GM23338 (cell line): ENCODE measurements at regions not wholly inside any gene's neighbourhood (a gene's known extent, or its start where the extent isn't known, plus 50 kb on each side); places are given as distances from the start of the nearest gene placed in this dataset.

ENCODE experiments used
- CREB1 ChIP-seq: fragments of 250-450 bp; sonication (Bioruptor Pico); IDR thresholded peaks from 2 replicates; pipeline ENCODE4 v1.5.0; 2020; ENCODE audit warnings: low read depth, mild to moderate bottlenecking, moderate library complexity
- EZH2 ChIP-seq: fragments of 200-600 bp; sonication (generic); IDR thresholded peaks from one replicate; pipeline ENCODE4 v1.8.0; 2017; ENCODE audit warnings: antibody characterized with exemption, mild to moderate bottlenecking, low read depth; ENCODE audit not compliant: unreplicated experiment
- EZH2phosphoT487 ChIP-seq: fragments of 200-600 bp; sonication (generic); IDR thresholded peaks from one replicate; pipeline ENCODE4 v1.8.1; 2018; ENCODE audit warnings: antibody characterized with exemption; ENCODE audit not compliant: unreplicated experiment
- POLR2AphosphoS5 ChIP-seq: IDR thresholded peaks from 2 replicates; pipeline ENCODE4 v1.6.1; 2016; ENCODE audit warnings: antibody characterized with exemption, low read depth
- STAT1 ChIP-seq: IDR thresholded peaks from one replicate; pipeline ENCODE4 v1.6.1; 2016; ENCODE audit warnings: antibody characterized with exemption; ENCODE audit not compliant: unreplicated experiment
- TF ChIP-seq, protein P1 (sequence below), 2 experiments: fragments of 200-600 bp in 1 of 2; sonication (generic) in 1 of 2; conservative IDR thresholded peaks; 2 replicates each; pipeline versions ENCODE4 v1.5.1 to v1.6.1; 2016 to 2017; ENCODE audit warnings: antibody characterized with exemption in 2 of 2, low read depth in 2 of 2, mild to moderate bottlenecking in 2 of 2, moderate library complexity in 1 of 2
- TF ChIP-seq, protein P2 (sequence below): IDR thresholded peaks from one replicate; pipeline ENCODE4 v1.6.1; 2018; ENCODE audit warnings: antibody characterized with exemption; ENCODE audit not compliant: unreplicated experiment
- TF ChIP-seq, protein P3 (sequence below): IDR thresholded peaks from 2 replicates; pipeline ENCODE4 v1.6.1; 2016; ENCODE audit warnings: antibody characterized with exemption

DNA sequence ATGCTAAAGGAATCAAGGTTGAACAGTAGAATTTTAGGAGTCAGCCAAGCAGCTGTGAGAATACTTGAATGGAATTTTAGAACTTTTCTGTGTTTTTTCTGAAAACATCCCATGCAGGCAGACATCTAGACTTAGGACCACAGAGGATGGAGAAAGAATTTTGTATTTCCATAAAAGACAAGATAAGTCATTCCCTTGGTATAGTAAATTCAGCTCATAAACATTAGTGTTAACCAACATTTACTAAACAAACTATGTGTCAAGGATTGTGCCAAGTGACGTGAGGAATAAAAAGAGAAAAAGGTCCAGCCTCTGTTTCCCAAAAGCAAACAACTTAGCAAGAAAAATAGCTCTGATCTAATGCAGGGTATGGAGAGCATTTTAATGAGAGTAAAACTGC is 210.2 kb upstream of the NR5A2 start:
- TF ChIP-seq, protein P1, sequence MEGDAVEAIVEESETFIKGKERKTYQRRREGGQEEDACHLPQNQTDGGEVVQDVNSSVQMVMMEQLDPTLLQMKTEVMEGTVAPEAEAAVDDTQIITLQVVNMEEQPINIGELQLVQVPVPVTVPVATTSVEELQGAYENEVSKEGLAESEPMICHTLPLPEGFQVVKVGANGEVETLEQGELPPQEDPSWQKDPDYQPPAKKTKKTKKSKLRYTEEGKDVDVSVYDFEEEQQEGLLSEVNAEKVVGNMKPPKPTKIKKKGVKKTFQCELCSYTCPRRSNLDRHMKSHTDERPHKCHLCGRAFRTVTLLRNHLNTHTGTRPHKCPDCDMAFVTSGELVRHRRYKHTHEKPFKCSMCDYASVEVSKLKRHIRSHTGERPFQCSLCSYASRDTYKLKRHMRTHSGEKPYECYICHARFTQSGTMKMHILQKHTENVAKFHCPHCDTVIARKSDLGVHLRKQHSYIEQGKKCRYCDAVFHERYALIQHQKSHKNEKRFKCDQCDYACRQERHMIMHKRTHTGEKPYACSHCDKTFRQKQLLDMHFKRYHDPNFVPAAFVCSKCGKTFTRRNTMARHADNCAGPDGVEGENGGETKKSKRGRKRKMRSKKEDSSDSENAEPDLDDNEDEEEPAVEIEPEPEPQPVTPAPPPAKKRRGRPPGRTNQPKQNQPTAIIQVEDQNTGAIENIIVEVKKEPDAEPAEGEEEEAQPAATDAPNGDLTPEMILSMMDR (conservative IDR thresholded peaks at IDR 0.05; ENCODE audit: low read depth in 2 of 2), result no peak
- TF ChIP-seq EZH2phosphoT487 (no peak), EZH2 (no peak), CREB1 (no peak), POLR2AphosphoS5 (no peak), STAT1 (no peak)
- TF ChIP-seq, protein P2, sequence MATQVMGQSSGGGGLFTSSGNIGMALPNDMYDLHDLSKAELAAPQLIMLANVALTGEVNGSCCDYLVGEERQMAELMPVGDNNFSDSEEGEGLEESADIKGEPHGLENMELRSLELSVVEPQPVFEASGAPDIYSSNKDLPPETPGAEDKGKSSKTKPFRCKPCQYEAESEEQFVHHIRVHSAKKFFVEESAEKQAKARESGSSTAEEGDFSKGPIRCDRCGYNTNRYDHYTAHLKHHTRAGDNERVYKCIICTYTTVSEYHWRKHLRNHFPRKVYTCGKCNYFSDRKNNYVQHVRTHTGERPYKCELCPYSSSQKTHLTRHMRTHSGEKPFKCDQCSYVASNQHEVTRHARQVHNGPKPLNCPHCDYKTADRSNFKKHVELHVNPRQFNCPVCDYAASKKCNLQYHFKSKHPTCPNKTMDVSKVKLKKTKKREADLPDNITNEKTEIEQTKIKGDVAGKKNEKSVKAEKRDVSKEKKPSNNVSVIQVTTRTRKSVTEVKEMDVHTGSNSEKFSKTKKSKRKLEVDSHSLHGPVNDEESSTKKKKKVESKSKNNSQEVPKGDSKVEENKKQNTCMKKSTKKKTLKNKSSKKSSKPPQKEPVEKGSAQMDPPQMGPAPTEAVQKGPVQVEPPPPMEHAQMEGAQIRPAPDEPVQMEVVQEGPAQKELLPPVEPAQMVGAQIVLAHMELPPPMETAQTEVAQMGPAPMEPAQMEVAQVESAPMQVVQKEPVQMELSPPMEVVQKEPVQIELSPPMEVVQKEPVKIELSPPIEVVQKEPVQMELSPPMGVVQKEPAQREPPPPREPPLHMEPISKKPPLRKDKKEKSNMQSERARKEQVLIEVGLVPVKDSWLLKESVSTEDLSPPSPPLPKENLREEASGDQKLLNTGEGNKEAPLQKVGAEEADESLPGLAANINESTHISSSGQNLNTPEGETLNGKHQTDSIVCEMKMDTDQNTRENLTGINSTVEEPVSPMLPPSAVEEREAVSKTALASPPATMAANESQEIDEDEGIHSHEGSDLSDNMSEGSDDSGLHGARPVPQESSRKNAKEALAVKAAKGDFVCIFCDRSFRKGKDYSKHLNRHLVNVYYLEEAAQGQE, result no peak
- TF ChIP-seq, protein P3, sequence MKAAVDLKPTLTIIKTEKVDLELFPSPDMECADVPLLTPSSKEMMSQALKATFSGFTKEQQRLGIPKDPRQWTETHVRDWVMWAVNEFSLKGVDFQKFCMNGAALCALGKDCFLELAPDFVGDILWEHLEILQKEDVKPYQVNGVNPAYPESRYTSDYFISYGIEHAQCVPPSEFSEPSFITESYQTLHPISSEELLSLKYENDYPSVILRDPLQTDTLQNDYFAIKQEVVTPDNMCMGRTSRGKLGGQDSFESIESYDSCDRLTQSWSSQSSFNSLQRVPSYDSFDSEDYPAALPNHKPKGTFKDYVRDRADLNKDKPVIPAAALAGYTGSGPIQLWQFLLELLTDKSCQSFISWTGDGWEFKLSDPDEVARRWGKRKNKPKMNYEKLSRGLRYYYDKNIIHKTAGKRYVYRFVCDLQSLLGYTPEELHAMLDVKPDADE, result no peak
